WTC11 (cell line): ENCODE measurements at regions not wholly inside any gene's neighbourhood (a gene's known extent, or its start where the extent isn't known, plus 50 kb on each side); places are given as distances from the start of the nearest gene placed in this dataset.

Experiments used
- ATAC-seq: fragments of 200-7000 bp; cut with Tn5 transposase; 2 replicates; pipeline ENCODE4 v1.10.0; 2021; ENCODE audit warnings: mild to moderate bottlenecking, moderate library complexity
- CTCF ChIA-PET: fragments of 300-600 bp; sonication (Branson Sonifier 250); formaldehyde crosslinking; loops from one replicate; lab custom pipeline; 2021; ENCODE audit warnings: antibody characterized with exemption; lab: Charles Lee
- POLR2A ChIA-PET: fragments of 350-600 bp; sonication (Branson Sonifier 250); formaldehyde crosslinking; loops from one replicate; lab custom pipeline; 2021; ENCODE audit warnings: antibody characterized with exemption; lab: Charles Lee
- DNase-seq: peaks from one replicate; pipeline ENCODE4 v3.0.0; 2021; ENCODE audit warnings: low spot score
- H3K27ac Mint-ChIP-seq: 2 replicates; pipeline ENCODE4 v1.8.0; 2021; ENCODE audit warnings: mixed read lengths
- H3K27me3 Mint-ChIP-seq: 2 replicates; pipeline ENCODE4 v1.8.0; 2021; ENCODE audit warnings: low read depth, mild to moderate bottlenecking, moderate library complexity, mixed read lengths
- H3K36me3 Mint-ChIP-seq: 2 replicates; pipeline ENCODE4 v1.8.0; 2021; ENCODE audit warnings: mixed read lengths
- H3K4me1 Mint-ChIP-seq: 2 replicates; pipeline ENCODE4 v1.8.0; 2022; ENCODE audit warnings: mixed read lengths
- H3K4me3 Mint-ChIP-seq: 2 replicates; pipeline ENCODE4 v1.8.0; 2021; ENCODE audit warnings: mild to moderate bottlenecking, moderate library complexity, mixed read lengths
- H3K9me3 Mint-ChIP-seq: 2 replicates; pipeline ENCODE4 v1.8.0; 2021; ENCODE audit warnings: mixed read lengths
- ARID4B ChIP-seq: sonication (generic); formaldehyde crosslinking; IDR thresholded peaks from 2 replicates; pipeline ENCODE4 v1.8.0; 2023; ENCODE audit warnings: missing genetic modification reagents, mild to moderate bottlenecking, borderline replicate concordance
- ATF1 ChIP-seq: sonication (generic); formaldehyde crosslinking; IDR thresholded peaks from 2 replicates; pipeline ENCODE4 v1.8.1; 2023; ENCODE audit warnings: mild to moderate bottlenecking, moderate library complexity, missing genetic modification reagents
- ATF2 ChIP-seq: sonication (generic); formaldehyde crosslinking; IDR thresholded peaks from 2 replicates; pipeline ENCODE4 v1.8.1; 2022; ENCODE audit warnings: low read depth, missing genetic modification reagents, borderline replicate concordance
- CREM ChIP-seq: sonication (generic); formaldehyde crosslinking; IDR thresholded peaks from 2 replicates; pipeline ENCODE4 v1.8.1; 2022; ENCODE audit warnings: mild to moderate bottlenecking, missing genetic modification reagents, moderate library complexity
- GRHL2 ChIP-seq: fragments of 250-450 bp; sonication (Bioruptor Pico); IDR thresholded peaks from 2 replicates; pipeline ENCODE4 v1.8.0; 2022; ENCODE audit warnings: mild to moderate bottlenecking, moderate library complexity; ENCODE audit not compliant: insufficient replicate concordance, severe bottlenecking
- IRF1 ChIP-seq: sonication (generic); formaldehyde crosslinking; IDR thresholded peaks from 2 replicates; pipeline ENCODE4 v1.8.0; 2023; ENCODE audit warnings: missing genetic modification reagents
- NFE2L1 ChIP-seq: sonication (generic); formaldehyde crosslinking; IDR thresholded peaks from 2 replicates; pipeline ENCODE4 v1.8.1; 2023; ENCODE audit warnings: missing genetic modification reagents
- NFYB ChIP-seq: sonication (generic); formaldehyde crosslinking; conservative IDR thresholded peaks from 2 replicates; pipeline ENCODE4 v1.8.0; 2022; ENCODE audit warnings: low read depth, missing genetic modification reagents
- NR3C1 ChIP-seq: sonication (generic); formaldehyde crosslinking; conservative IDR thresholded peaks from 2 replicates; pipeline ENCODE4 v1.8.1; 2023; ENCODE audit warnings: low read depth, mild to moderate bottlenecking, missing genetic modification reagents
- PRDM15 ChIP-seq: sonication (generic); formaldehyde crosslinking; IDR thresholded peaks from 2 replicates; pipeline ENCODE4 v1.8.0; 2022; ENCODE audit warnings: missing genetic modification reagents
- TCF7 ChIP-seq: sonication (generic); formaldehyde crosslinking; IDR thresholded peaks from 2 replicates; pipeline ENCODE4 v1.8.0; 2022; ENCODE audit warnings: mild to moderate bottlenecking, low read depth, missing genetic modification reagents, moderate library complexity
- USF2 ChIP-seq: sonication (generic); formaldehyde crosslinking; IDR thresholded peaks from 2 replicates; pipeline ENCODE4 v1.8.1; 2023; ENCODE audit warnings: mild to moderate bottlenecking, missing genetic modification reagents, moderate library complexity

- TF ChIP-seq ARID4B (CRISPR knock-in tag) = no peak
- TF ChIP-seq USF2 (CRISPR knock-in tag) = no peak
- no peak for TF ChIP-seq ATF1 (CRISPR knock-in tag)
- TF ChIP-seq NR3C1 = no peak
- TF ChIP-seq NFE2L1 = no peak
- no peak for TF ChIP-seq ATF2
These were observed 79.7 kb upstream of the CRBN start (continued) for GRCh38 chr3:3259181-3259580.

- DNase-seq (no peak), ATAC-seq (no peak)
- H3K4me3 Mint-ChIP-seq = no peak overlapping the region
- H3K27me3 Mint-ChIP-seq = peaks cover 8% of the 10 kb centered on the region; the same call in 1 of the 2 replicates
- H3K4me1 Mint-ChIP-seq = no peaks in the 10 kb centered on the region
- H3K9me3 Mint-ChIP-seq = peaks cover 54% of the 10 kb centered on the region
- peaks cover 29% of the 10 kb centered on the region for H3K36me3 Mint-ChIP-seq
- TF ChIP-seq TCF7 = no peak
- no peak overlapping the region for H3K27ac Mint-ChIP-seq
- ChIA-PET POLR2A (no interaction called here), CTCF (no interaction called here)
These were observed 78.8 kb upstream of the CRBN start for GRCh38 chr3:3258281-3258680.

GRCh38 chr3:3241596-3241995, 62.1 kb upstream of the CRBN start:
- H3K36me3 Mint-ChIP-seq = peaks cover 20% of the 10 kb centered on the region
- ATAC-seq = no peak
- DNase-seq = no peak
- peaks cover 70% of the 10 kb centered on the region for H3K9me3 Mint-ChIP-seq
- CTCF ChIA-PET = interaction anchor here (1.0 kb wide), 1 partner anchor 151 kb away, joined by 3 read pairs; no protein-coding TSS in a partner anchor
- H3K27ac Mint-ChIP-seq = no peak overlapping the region
- no peaks in the 10 kb centered on the region for H3K4me1 Mint-ChIP-seq
- H3K4me3 Mint-ChIP-seq = no peak overlapping the region
- no peak for TF ChIP-seq ATF2
- POLR2A ChIA-PET = no interaction called here
- peaks cover 9% of the 10 kb centered on the region for H3K27me3 Mint-ChIP-seq

- H3K9me3 Mint-ChIP-seq = peaks cover 69% of the 10 kb centered on the region
- no peaks in the 10 kb centered on the region for H3K4me1 Mint-ChIP-seq
- ATAC-seq (no peak), DNase-seq (no peak)
- peaks cover 22% of the 10 kb centered on the region for H3K36me3 Mint-ChIP-seq
- H3K27ac Mint-ChIP-seq = no peak overlapping the region
- H3K4me3 Mint-ChIP-seq = no peak overlapping the region
- H3K27me3 Mint-ChIP-seq = peaks cover 9% of the 10 kb centered on the region
- ChIA-PET POLR2A (interaction anchor here (0.6 kb wide), 1 partner anchor 489 kb away, joined by 3 read pairs; no protein-coding TSS in a partner anchor), CTCF (interaction anchor here (1.0 kb wide), 1 partner anchor 152 kb away, joined by 3 read pairs; no protein-coding TSS in a partner anchor)
- no peak for TF ChIP-seq NFYB (CRISPR knock-in tag)
- TF ChIP-seq ARID4B (CRISPR knock-in tag) = no peak
- TF ChIP-seq PRDM15 (CRISPR knock-in tag) = no peak
- no peak for TF ChIP-seq GRHL2 (CRISPR knock-in tag)
- no peak for TF ChIP-seq CREM (CRISPR knock-in tag)
- no peak for TF ChIP-seq NFE2L1
- TF ChIP-seq IRF1 (CRISPR knock-in tag) = no peak
These were observed 61.5 kb upstream of the CRBN start for GRCh38 chr3:3240986-3241385.
